GM12878 (cell line): ENCODE measurements at regions not wholly inside any gene's neighbourhood (a gene's known extent, or its start where the extent isn't known, plus 50 kb on each side); places are given as distances from the start of the nearest gene placed in this dataset.

Source experiments
- ASH2L ChIP-seq: fragments of 300-600, 200-600 bp; sonication (generic); IDR thresholded peaks from 2 replicates; pipeline ENCODE4 v1.6.1; 2017; ENCODE audit warnings: low read depth, mild to moderate bottlenecking, borderline replicate concordance
- CHD4 ChIP-seq: fragments of 200-600 bp; sonication (generic); IDR thresholded peaks from 2 replicates; pipeline ENCODE4 v1.6.1; 2016; ENCODE audit warnings: mild to moderate bottlenecking
- ELK1 ChIP-seq: IDR thresholded peaks from 2 replicates; pipeline ENCODE4 v1.6.1; 2012; ENCODE audit warnings: low read depth, low read length, improper control_type of control experiment
- IKZF1 ChIP-seq: fragments of 450-650 bp; conservative IDR thresholded peaks from 2 replicates; pipeline ENCODE4 v1.6.1; 2017; ENCODE audit warnings: antibody characterized with exemption, mild to moderate bottlenecking
- SMARCA5 ChIP-seq: fragments of 450-650 bp; IDR thresholded peaks from 2 replicates; pipeline ENCODE4 v1.6.1; 2017; ENCODE audit warnings: mild to moderate bottlenecking
- SMC3 ChIP-seq: IDR thresholded peaks from 2 replicates; pipeline ENCODE4 v1.6.1; 2011; ENCODE audit warnings: low read length, improper control_type of control experiment, borderline replicate concordance
- USF1 ChIP-seq: IDR thresholded peaks from 2 replicates; pipeline ENCODE4 v1.6.1; 2011; ENCODE audit warnings: borderline replicate concordance, low read depth, mild to moderate bottlenecking, moderate library complexity, mixed read lengths, low read length; ENCODE audit not compliant: insufficient read depth; ENCODE audit errors: extremely low read length
- YBX1 ChIP-seq: fragments of 450-650 bp; IDR thresholded peaks from 2 replicates; pipeline ENCODE4 v1.6.1; 2016; ENCODE audit warnings: antibody characterized with exemption
- ZBTB40 ChIP-seq: fragments of 450-650 bp; IDR thresholded peaks from 2 replicates; pipeline ENCODE4 v1.6.1; 2016; ENCODE audit warnings: mild to moderate bottlenecking, moderate library complexity, borderline replicate concordance
- ZNF592 ChIP-seq: fragments of 450-650 bp; IDR thresholded peaks from 2 replicates; pipeline ENCODE4 v1.6.1; 2017; ENCODE audit warnings: mild to moderate bottlenecking, moderate library complexity

GRCh38 chr15:39265261-39265660 is 315.6 kb upstream of the THBS1 start (continued):
- no peak for TF ChIP-seq ZBTB40
- TF ChIP-seq ZNF592: no peak
- TF ChIP-seq SMARCA5: no peak
- no peak for TF ChIP-seq USF1
- no peak for TF ChIP-seq IKZF1
- TF ChIP-seq YBX1: no peak
- TF ChIP-seq ELK1: no peak
- TF ChIP-seq SMC3: no peak
- TF ChIP-seq ASH2L: no peak
- TF ChIP-seq CHD4: no peak
- TF ChIP-seq, all 136 proteins: peak for 0
